ENCODE measurements at regions not wholly inside any gene's neighbourhood (a gene's known extent, or its start where the extent isn't known, plus 50 kb on each side); places are given as distances from the start of the nearest gene placed in this dataset.

GRCh38 chr4:189773909-189774308, 166.8 kb upstream of the FRG1 start:
- no peaks in the 10 kb centered on the region for H3K9me3 ChIP-seq (replicated peaks; ENCODE audit: insufficient read depth, low read length)
- no peak overlapping the region for H3K27ac ChIP-seq (ENCODE audit: low read length)
- no peak overlapping the region for H3K4me3 ChIP-seq (ENCODE audit: low read length)
- no peaks in the 10 kb centered on the region for H3K4me1 ChIP-seq (ENCODE audit: low read length)
- H3K9me2 ChIP-seq (replicated peaks; ENCODE audit: insufficient read depth, low read length): no peaks in the 10 kb centered on the region
- H3K79me2 ChIP-seq (ENCODE audit: low read length): no peaks in the 10 kb centered on the region
- no peak overlapping the region for H3K4me2 ChIP-seq (ENCODE audit: low read depth, low read length)
- H3K9ac ChIP-seq (ENCODE audit: low read length): no peak overlapping the region
- H2AFZ ChIP-seq (ENCODE audit: low read length): no peak overlapping the region
- no peak for DNase-seq
- TF ChIP-seq EZH2phosphoT487 (IDR thresholded peaks at IDR 0.05; ENCODE audit: low read length) (no peak), CTCF (IDR thresholded peaks at IDR 0.05; ENCODE audit: low read length) (no peak), EZH2 (optimal IDR thresholded peaks at IDR 0.05; ENCODE audit: low read depth, low read length) (no peak)
- no peaks in the 10 kb centered on the region for H3F3A ChIP-seq (ENCODE audit: insufficient read depth, low read length)
- H3K36me3 ChIP-seq (replicated peaks; ENCODE audit: insufficient read depth, low read length): no peaks in the 10 kb centered on the region
- H4K20me1 ChIP-seq (ENCODE audit: insufficient read depth, low read length): no peaks in the 10 kb centered on the region
- no peaks in the 10 kb centered on the region for H3K27me3 ChIP-seq (replicated peaks; ENCODE audit: insufficient read depth, low read length)

DNA sequence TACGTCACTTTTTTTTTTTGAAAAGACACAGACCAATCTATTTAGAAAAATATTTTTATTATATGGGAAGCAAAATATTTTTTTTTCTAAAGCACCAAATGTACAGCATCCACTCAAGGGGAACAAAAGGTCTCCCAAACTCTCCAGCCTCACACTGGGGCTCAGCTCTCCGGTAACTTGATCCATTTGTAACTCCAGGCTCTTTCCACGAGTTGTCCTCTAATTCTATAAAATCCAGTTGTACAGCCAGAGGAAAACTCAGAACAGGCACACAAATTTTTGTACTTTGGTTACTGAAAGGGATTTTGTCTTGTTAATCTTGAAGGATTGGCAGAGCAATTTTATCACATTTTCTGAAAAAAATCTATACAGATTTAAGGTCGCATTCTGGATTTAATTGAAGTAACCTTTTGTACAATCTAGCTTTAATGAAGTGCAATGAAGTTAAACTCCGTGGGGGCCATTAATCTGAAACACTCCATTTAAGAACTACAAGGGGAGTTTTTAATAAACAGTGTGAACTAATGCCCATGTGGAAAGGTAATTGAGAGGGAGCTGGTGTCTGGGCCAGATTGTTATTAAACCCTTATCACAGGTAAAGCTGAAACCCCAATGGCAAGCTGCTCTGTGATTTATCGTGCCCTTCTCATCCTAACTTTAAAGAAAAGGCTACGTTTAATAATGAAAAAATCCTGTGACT, 161.2 kb upstream of the FRG1 start:
- no peaks in the 10 kb centered on the region for H3K9me2 ChIP-seq (replicated peaks; ENCODE audit: insufficient read depth, low read length)

GRCh38 chr4:189780391-189780790, 160.3 kb upstream of the FRG1 start:
- no peak for DNase-seq
- Histone ChIP-seq H3K79me2 (ENCODE audit: low read length) (no peaks in the 10 kb centered on the region), H3K27me3 (replicated peaks; ENCODE audit: insufficient read depth, low read length) (no peaks in the 10 kb centered on the region)

More for the DNA sequence above, 161.2 kb upstream of the FRG1 start:
- Histone ChIP-seq H3K27me3 (replicated peaks; ENCODE audit: insufficient read depth, low read length) (no peaks in the 10 kb centered on the region), H3K4me1 (ENCODE audit: low read length) (no peaks in the 10 kb centered on the region), H3F3A (ENCODE audit: insufficient read depth, low read length) (no peaks in the 10 kb centered on the region), H3K9me3 (replicated peaks; ENCODE audit: insufficient read depth, low read length) (no peaks in the 10 kb centered on the region), H3K4me2 (ENCODE audit: low read depth, low read length) (no peak overlapping the region), H2AFZ (ENCODE audit: low read length) (no peak overlapping the region), H4K20me1 (ENCODE audit: insufficient read depth, low read length) (no peaks in the 10 kb centered on the region), H3K9ac (ENCODE audit: low read length) (no peak overlapping the region), H3K27ac (ENCODE audit: low read length) (no peak overlapping the region), H3K36me3 (replicated peaks; ENCODE audit: insufficient read depth, low read length) (no peaks in the 10 kb centered on the region), H3K79me2 (ENCODE audit: low read length) (no peaks in the 10 kb centered on the region), H3K4me3 (ENCODE audit: low read length) (no peak overlapping the region)
- TF ChIP-seq EZH2 (optimal IDR thresholded peaks at IDR 0.05; ENCODE audit: low read depth, low read length) (no peak), EZH2phosphoT487 (IDR thresholded peaks at IDR 0.05; ENCODE audit: low read length) (no peak), CTCF (IDR thresholded peaks at IDR 0.05; ENCODE audit: low read length) (no peak)
- no peak for DNase-seq

More at GRCh38 chr4:189780391-189780790, 160.3 kb upstream of the FRG1 start:
- TF ChIP-seq EZH2phosphoT487 (IDR thresholded peaks at IDR 0.05; ENCODE audit: low read length) (no peak), EZH2 (optimal IDR thresholded peaks at IDR 0.05; ENCODE audit: low read depth, low read length) (no peak), CTCF (IDR thresholded peaks at IDR 0.05; ENCODE audit: low read length) (no peak)
- Histone ChIP-seq H3K4me3 (ENCODE audit: low read length) (no peak overlapping the region), H2AFZ (ENCODE audit: low read length) (no peak overlapping the region), H3K36me3 (replicated peaks; ENCODE audit: insufficient read depth, low read length) (no peaks in the 10 kb centered on the region), H4K20me1 (ENCODE audit: insufficient read depth, low read length) (no peaks in the 10 kb centered on the region), H3K4me1 (ENCODE audit: low read length) (no peaks in the 10 kb centered on the region), H3K9me3 (replicated peaks; ENCODE audit: insufficient read depth, low read length) (no peaks in the 10 kb centered on the region), H3K4me2 (ENCODE audit: low read depth, low read length) (no peak overlapping the region), H3F3A (ENCODE audit: insufficient read depth, low read length) (no peaks in the 10 kb centered on the region), H3K27ac (ENCODE audit: low read length) (no peak overlapping the region), H3K9me2 (replicated peaks; ENCODE audit: insufficient read depth, low read length) (no peaks in the 10 kb centered on the region), H3K9ac (ENCODE audit: low read length) (no peak overlapping the region)
